ENCODE measurements at regions not wholly inside any gene's neighbourhood (a gene's known extent, or its start where the extent isn't known, plus 50 kb on each side); places are given as distances from the start of the nearest gene placed in this dataset.
"Not testable (repeated sequence)": the region's sequence is repeated elsewhere in the genome, so short reads cannot be mapped to it uniquely, and the experiment has no call there.

DNA sequence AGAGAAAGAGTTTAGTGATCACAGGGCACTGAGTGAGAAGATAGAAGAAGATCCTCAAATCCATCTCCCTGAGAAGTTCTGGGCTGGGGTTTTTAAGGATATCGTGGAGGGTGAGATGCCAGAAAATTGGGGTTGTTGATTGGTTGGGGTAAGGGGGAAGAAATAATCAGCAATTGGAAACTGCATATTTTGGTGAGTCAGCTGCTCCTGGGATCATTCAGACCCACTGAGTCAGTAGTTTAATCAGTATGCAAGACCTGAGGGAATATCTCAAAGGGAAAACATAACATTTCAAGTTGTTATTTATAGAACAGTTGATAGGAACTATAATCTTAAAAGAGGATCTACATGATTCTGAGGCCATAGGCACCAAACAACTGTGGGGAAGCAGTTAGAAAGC is 183.4 kb downstream of the FCRL5 start:
- DNase-seq (ENCODE audit: low read depth): peak; percentile 9

DNA sequence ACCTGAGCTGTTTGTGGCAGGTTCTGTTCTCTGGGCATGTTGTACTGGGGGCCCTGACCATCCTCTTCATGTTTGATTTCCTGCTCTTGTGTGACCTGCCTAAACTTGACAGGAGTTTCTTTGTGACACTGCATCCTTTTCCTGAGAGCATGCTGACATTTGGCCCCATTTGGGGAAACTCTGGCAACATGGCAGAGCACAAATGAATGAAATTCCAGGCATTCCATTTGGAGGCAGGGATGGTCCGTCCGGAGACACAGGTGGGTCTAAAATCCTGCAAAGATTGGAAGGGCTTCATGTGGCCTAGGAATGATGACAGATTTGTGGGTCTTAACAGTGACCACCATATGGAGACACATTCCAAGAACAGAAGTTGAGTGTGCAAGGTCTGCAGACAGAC is 184.0 kb downstream of the FCRL5 start:
- no peak for DNase-seq (ENCODE audit: low read depth)

DNA sequence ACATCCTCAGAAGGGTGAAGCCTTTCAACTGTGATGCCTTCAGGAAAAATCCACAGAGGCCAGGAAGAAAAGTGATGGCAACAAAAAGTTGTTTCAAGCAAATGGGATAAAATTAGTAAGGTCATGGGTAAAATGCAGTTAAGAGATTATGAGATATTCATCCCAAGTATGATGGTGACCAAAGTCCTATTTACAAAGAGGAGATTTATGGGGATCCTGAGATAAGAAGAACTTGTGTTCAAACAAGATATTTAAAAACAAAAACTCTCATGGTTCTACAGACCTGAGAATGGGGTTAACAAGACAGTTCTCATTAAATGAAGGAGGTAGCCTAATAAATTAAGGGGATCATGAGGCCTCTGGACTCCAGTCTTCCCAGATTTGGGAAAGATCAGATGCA is 184.4 kb downstream of the FCRL5 start:
- no peak for DNase-seq (ENCODE audit: low read depth)

DNA sequence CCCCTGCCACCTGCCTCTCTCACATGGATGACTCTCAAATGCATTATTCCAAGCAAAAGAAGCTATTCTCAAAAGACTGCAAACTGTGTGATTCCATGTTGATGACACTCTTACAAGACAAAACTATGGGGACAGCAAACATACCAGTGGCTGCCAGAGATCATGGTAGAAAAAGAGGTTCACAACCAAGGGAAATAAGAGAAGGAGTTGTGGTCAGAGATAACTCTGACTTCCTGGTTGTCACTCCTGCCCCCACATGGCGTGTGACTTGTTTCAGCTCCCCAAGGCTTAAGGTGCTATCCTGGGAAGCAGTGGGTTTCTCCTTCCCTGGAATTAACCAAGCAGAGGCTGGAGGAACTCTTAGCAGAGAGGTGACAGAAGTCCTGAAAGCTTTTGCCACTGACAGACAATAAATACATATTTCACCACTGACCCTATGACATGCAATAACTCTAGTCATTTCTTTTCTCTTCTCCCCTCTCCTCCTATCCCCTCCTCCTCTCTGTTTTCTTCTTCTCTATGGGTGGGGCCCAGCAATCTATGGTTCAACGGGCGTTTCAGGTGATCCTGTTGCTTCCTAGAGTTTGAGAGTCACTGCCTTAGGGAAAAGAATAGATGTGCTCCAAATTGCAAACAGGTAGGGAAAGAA is 185.1 kb downstream of the FCRL5 start:
- DNase-seq (ENCODE audit: low read depth): no peak

DNA sequence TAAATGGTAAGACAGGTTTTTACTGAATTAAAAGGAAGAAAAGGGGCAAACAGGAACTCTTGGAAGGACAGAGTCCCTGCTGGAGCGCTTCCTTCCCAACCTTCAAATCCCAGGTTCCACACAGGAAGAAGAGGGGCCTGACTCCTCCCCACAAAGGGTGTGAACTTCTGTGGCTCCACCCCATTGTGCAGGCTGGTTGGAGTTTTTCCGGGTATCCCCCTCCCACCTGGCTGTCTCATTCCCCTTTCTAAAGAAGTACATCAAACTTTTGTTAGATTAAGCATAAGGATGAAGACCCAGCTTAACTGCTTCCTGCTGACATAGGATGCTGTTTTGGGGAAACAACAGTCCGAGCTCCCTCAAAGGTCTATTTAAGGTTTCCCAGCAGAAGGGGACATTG is 187.7 kb downstream of the FCRL5 start:
- DNase-seq (ENCODE audit: low read depth): no peak

DNA sequence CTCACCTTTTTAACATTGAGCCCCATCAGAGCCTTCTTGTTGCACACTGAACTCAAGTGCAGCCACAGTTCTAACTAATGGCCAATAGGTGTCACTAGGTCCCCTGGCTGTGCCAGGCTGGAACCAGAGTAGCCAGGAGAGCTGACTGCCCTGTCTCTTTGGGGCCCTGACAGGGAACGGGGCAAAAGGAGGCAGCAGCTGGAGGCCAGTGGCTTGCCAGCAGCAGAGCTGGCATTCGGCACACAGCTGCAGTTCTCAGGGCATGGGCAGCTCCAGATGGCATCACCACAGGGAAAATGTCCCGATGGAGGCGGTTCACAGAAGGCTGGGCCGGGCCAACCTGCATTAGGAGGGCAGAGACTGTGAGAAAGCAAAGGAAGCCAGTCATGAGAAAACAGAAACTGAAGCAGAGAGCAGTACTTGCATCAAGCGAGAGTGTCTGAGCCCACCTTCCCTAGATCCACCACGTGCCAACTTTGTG is 188.6 kb downstream of the FCRL5 start:
- peak; percentile 47 for DNase-seq (ENCODE audit: low read depth)

DNA sequence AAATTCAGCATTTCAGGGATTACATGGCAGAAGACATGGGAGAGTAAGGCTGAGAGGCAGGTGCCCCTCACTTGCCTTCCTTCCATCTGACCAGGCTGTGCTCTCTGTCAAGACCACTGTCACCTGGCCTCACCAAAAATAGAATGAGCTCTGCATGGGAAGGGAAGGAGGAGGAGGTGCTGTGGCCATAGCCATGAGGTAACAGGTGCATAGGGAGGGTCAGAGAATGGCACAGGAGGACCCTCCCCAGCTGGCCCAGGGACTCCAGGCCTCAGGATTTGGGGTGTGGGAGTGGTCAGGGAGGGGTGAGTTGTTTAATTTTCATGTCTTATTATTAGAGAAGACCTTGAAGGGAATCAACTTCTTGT is 192.3 kb downstream of the FCRL5 start:
- no peak for DNase-seq (ENCODE audit: low read depth)

DNA sequence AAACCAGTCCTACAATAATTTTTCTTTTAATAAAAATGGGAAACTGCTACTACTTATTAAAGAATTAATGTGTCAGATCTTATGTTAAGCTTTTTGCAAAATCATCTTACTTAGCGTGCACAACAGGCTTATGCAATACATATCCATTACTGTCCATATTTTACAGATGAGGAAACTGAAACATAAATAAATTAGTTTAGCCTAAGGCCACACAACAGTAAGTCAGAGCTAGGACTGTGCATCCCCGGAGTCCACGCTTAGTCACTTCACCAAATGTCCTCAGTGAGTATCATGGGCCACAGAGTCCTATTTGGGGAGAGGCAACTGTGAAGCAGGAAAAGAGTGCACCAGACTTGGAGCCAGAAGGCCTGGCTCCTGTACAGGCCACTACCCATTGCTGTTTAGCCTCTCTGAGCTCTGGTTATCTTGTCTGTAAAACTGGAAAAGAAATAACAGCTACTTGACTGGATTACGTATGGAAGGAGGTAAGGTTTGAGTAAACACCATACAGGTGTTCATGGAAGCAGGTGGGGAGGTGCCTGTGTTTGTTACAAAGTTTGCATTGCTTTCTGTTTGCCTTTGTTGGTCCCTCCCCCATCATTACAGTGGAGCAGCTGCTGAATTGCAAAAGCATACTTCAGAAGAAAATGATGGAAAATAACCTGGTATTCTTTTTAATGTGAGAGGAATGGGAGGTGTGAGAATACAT is 192.8 kb downstream of the FCRL5 start:
- DNase-seq (ENCODE audit: low read depth): no peak

DNA sequence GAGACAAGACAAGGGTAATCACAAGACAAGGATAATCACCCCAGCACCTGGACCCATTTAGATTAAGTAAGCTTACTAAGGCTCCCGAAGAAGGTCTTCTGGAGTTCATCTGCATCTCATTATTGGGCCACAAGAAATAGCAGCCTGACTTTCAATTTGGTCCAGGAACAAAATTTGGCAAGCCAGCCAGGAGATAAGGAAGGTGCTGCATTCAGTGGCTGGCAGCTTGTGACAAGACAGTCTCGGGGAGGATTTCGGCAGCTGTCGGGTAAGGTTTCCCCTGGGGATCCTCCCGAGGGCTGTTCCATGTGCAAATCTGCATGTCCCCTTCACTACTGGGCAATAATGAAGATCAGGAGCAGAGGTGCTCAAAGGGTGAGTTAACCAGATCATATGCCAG is 195.2 kb downstream of the FCRL5 start:
- no peak for DNase-seq (ENCODE audit: low read depth)

DNA sequence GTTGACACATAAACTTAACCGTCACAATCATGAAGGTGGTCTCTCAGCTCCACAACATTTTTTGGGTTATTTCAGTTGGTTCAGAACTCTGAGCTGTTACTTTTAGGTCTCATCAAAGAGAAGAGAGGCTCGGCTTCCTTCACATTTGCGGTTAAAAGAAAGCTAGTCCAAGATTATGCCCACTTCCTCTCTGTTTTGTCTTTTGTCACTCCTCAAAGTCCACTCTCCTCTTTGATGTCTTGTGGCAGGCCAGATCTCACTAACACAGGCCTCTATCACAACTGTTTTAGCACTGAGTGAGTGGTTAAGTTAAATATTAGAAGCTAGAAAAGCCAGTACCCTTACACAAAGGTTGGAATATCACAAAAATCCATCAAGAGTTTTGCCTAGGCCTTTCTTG is 195.7 kb downstream of the FCRL5 start:
- no peak for DNase-seq (ENCODE audit: low read depth)

DNA sequence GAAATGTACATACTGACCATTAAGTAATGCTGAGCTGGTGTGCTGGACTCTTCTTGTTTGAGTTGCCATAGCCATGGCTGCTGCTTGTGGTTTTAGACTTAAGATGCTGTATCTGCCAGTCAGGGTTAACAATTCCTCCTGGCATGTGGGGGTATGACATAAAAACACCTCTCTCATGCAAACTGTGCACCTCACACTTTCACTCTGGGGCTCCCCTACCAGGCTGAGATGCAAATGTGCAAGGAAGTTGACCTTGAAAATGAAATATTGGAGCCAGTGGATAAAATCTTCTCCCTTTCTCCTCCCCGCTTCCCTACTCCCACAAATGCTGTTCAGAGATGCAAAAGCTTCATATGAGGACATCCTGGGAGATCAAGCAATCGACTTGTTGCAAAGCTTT is 198.8 kb downstream of the FCRL5 start:
- no peak for DNase-seq (ENCODE audit: low read depth)

DNA sequence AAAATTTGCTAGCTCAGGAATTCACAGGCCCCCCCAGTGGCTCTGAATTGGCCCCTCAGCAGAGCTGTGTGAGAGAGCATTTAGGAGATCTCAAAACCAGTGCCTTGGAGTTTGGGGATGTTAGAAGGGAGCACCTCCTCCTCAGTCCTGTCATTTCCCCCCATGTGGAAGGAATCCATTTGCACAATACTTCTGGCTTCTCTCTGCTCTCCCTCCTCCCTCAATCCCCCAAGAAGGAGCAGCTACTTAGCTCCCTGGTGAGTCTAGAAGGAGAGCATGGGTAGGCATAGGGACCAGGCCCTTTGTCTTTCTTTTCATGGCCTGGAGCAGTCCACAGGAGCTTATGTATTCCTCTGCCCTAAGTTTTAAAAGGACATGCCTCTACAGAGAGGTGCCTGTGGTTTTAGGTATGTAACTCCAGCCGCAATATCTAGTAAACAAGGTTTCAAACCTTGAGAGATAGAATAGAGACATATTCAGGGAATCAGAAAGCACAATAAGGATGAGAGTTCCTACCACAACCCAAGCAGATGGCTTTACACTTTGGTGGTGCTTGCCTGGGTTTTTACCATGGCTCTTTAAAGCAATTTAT is 199.4 kb downstream of the FCRL5 start:
- no peak for DNase-seq (ENCODE audit: low read depth)

DNA sequence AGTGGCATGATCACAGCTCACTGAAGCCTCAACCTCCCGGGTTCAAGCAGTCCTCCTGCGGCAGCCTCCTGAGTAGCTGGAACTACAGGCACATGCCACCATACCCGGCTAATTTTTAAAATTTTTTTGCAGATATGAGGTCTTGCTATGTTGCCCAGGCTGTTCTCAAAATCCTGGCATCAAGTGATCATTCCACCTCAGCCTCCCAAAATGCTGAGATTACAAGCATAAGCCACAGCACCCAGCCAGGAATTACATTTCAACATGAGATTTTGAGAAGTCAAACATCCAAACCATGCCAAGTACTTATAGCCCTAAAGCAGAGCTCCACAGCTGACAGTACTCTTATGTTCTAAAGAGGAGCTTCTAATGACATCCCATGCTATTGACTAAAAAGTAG is 200.1 kb downstream of the FCRL5 start:
- DNase-seq (ENCODE audit: low read depth): no peak

DNA sequence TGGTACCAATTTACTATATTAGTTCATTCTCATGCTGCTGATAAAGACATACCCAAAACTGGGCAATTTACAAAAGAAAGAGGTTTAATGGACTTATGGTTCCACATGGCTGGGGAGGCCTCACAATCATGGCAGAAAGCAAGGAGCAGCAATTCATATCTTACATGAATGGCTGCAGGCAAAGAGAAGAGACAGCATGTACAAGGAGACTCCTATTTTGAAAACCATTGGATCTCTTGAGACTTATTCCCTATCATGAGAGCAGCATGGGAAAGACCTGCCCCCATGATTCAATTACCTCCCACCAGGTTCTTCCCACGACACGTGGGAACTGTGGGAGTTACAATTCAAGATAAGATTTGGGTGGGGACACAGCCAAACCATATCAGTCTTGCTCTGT is 200.5 kb downstream of the FCRL5 start:
- DNase-seq (ENCODE audit: low read depth): not testable (repeated sequence)

DNA sequence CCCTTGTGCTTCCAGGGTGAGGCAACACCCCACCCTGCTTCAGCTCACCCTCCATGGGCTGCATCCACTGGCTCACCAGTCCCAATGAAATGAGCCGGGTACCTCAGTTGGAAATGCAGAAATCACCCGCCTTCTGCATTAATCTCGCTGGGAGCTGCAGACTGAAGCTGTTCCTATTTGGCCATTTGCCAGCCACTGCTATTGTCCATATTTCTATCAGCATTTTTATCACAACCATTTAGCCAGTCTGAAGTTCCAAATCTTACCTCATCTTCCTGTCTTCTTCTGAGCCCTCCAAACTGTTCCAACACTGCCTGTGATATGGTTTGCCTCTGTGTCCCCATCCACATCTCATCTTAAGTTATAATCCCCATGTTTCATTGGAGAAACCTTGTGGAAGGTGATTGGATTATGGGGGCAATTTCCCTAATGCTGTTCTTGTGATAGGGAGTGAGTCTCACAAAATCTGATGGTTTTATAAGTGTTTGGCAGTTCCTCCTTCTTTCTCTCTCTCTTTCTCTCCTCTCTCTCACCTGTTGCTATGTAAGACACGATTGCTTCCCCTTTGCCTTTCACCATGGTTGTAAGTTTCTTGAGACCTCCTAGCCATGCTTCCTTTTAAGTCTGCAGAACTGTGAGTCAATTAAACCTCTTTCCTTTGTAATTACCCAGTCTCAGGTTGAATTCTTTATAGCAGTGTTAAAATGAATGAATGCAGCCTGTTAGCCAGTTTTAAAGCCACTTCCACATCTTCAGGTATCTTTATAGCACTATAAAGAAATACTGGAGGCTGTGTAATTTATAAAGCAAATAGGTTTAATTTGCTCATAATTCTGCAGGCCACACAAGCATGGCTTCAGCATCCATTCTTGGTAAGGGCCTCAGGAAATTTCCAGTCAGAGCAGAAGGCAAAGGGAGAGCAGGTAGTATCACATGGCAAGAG is 203.5 kb downstream of the FCRL5 start:
- DNase-seq (ENCODE audit: low read depth): no peak

DNA sequence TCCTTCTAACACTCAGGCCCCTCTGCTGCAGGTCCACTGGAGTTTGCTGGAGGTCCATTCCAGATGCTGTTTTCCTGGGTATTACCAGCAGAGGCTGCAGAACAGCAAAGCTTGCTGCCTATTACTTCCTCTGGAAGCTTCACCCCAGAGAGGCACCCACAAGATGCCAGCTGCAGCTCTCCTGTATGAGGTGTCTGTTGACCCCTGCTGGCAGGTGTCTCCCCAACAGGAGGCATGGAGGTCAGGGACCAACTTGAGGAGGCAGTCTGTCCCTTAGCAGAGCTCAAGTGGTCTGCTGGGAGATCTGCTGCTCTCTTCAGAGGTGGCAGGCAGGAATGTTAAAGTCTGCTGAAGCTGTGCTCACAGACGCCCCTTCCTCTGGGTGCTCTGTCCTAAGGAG is 204.8 kb downstream of the FCRL5 start:
- DNase-seq (ENCODE audit: low read depth): no peak

DNA sequence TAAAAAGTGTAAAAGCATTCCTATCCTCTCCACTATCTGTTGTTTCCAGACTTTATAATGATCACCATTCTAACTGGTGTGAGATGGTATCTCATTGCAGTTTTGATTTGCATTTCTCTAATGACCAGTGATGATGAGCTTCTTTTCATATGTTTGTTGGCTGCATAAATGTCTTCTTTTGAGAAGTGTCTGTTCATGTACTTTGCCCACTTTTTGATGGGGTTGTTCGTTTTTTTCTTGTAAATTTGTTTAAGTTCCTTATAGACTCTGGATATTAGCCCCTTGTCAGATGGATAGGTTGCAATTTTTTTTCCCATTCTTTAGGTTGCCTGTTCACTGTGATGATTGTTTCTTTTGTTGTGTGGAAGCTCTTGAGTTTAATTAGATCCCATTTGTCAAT is 199.6 kb upstream of the ETV3 start:
- not testable (repeated sequence) for DNase-seq (ENCODE audit: low read depth)

DNA sequence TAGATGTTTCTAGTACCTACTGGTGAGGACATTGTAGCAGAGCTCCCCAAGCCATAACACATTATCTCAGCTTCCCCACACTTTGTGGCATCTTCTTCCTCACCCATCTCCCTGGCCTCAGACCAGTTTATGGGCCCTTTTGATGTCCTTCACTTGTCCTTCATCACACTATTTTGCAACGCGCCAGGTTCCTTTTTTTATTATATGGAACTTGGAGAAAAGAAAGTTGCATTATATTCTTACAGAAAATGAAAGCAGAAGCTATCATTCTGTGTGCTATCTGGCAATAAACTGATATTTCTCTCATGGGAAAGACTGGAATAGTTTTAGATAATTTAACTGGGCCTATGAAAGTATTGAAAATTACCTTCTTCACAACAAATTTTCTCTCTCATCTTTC is 196.9 kb upstream of the ETV3 start:
- DNase-seq (ENCODE audit: low read depth): no peak

DNA sequence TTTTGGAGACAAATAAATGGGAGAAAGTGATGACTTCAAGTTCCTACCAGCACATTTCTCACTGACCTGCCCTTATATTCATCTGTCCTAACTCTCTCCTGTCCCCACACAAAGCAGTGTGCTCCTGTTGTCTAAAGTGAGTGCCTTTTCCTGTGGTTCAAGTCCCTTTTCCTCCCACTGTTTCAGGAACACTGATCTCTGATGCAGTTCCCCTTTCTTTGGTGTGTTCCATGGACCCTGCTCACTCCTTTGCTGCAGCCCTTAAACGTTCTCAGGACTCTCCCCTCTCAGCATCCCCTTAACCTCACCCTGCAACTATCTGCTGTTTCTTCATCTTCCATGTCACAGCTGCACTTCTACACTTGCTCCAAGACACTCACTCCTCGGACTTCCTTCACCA is 195.8 kb upstream of the ETV3 start:
- DNase-seq (ENCODE audit: low read depth): no peak

DNA sequence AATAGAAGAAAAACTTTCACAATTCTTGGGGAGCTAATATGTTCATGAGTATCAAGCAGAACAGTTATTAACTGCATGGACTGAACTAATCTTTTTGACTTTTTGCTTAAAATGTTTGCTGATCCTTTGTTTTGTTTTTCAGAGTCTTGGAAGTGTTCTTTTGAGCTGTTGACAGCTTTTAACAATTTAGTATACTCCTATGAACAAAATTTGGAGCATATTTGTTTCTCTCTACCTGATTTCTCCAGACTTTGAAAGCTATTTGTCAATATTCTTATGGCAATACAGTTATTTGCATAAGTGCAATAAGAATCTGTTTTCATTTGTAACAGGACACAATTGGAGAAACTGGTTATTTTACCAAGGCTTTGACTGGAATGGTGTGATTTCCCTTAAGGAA is 192.0 kb upstream of the ETV3 start:
- not testable (repeated sequence) for DNase-seq (ENCODE audit: low read depth)

DNA sequence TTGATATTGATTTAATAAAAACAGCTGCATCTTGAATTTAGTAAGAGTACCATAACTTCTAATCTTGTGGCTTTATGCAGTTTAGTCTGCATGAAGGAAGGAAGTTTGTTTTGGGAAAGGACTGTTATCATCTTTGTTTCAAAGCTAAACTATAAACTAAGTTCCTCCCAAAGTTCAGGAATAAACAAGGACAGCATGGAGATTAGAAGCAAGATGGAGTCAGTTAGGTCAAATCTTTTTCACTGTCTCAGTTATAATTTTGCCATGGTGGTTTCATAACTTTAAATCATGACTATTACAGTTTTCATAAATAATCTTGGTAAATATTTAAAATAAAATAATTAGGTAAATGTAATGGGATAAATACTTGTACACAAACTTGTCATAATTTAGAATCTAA is 189.9 kb upstream of the ETV3 start:
- DNase-seq (ENCODE audit: low read depth): not testable (repeated sequence)

DNA sequence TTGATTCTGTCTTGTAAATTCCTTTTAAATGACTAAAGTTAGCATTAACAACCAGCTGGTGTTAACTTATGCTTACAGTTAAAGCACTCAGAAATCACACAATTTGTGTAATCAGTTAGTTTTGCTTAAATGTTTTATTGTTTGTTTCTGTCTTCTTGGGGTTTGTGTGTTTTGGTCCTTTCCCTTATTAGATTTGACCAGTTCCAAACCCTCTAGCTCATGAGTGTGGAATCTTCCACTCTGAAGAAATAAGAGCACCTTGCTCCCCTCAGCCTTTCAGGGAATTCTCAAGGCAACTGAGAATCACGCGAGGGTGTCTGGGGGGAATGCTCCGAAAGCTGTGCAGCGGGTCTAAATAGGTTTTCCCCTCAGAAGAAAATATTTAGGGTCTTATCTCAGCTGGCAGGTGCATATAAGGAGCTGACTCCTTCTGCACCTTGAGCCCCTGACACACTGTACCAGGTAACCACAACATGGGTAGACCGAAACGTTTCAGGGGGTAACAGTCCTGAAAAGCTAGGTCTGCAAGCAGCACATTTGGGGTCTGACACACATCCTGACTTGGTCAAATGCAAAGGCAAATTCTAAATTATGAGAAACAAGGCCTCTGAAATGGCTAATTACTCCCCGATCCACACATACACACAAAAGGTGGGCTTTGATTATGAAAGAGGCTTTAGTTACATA is 188.1 kb upstream of the ETV3 start:
- DNase-seq (ENCODE audit: low read depth): no peak
